ENCODE measurements at regions not wholly inside any gene's neighbourhood (a gene's known extent, or its start where the extent isn't known, plus 50 kb on each side); places are given as distances from the start of the nearest gene placed in this dataset.

GRCh38 chr18:60898111-60898510, 435.1 kb upstream of the CDH20 start:
- ATAC-seq (no peak), DNase-seq (ENCODE audit: low read depth, low spot score) (no peak)
- in situ Hi-C loops (cut with HindIII; ENCODE audit: low pct_unique_long_range_greater_than_20kb, low sequenced_read_pairs) (no loop called here), intact Hi-C loops (cut with micrococcal nuclease; ENCODE audit: unreplicated experiment) (loop anchor here (10.0 kb wide), 1 partner anchor 47 kb away; no protein-coding TSS in a partner anchor)
- TF ChIP-seq POLR2AphosphoS5 (IDR thresholded peaks at IDR 0.05; ENCODE audit: low read depth, low read length), result no peak
- TF ChIP-seq CTCF (IDR thresholded peaks at IDR 0.05), result no peak
- TF ChIP-seq REST (IDR thresholded peaks at IDR 0.05; ENCODE audit: insufficient read depth in 1 of 2, low read depth in 2 of 2, low read length in 1 of 2), result no peak
- TF ChIP-seq TCF7L2 (IDR thresholded peaks at IDR 0.05; ENCODE audit: low read depth, low read length), result no peak
- TF ChIP-seq SIN3A (IDR thresholded peaks at IDR 0.05; ENCODE audit: borderline replicate concordance, insufficient read depth, low read depth, low read length), result no peak
- Histone ChIP-seq H3K9me3 (ENCODE audit: control insufficient read depth, insufficient read depth, low read depth, low read length) (no peaks in the 10 kb centered on the region), H3K27me3 (ENCODE audit: control insufficient read depth, insufficient read depth, low read length) (no peaks in the 10 kb centered on the region), H3K4me3 (ENCODE audit: low read depth in 2 of 2, low read length in 2 of 2) (no peak overlapping the region), H3K36me3 (ENCODE audit: control insufficient read depth, insufficient read depth, low read length) (no peaks in the 10 kb centered on the region), H3K4me1 (ENCODE audit: control insufficient read depth, insufficient read depth, low read length) (no peaks in the 10 kb centered on the region), H3K27ac (ENCODE audit: low read length) (no peak overlapping the region)
- CTCF ChIA-PET, result no interaction called here
- POLR2A ChIA-PET, result no interaction called here
- BruUV-seq (replicated peaks), result no TSS peak

GRCh38 chr18:60905699-60906098, 427.5 kb upstream of the CDH20 start:
- Histone ChIP-seq H3K9me3 (ENCODE audit: control insufficient read depth, insufficient read depth, low read depth, low read length) (no peaks in the 10 kb centered on the region), H3K27ac (ENCODE audit: low read length) (no peak overlapping the region), H3K36me3 (ENCODE audit: control insufficient read depth, insufficient read depth, low read length) (no peaks in the 10 kb centered on the region), H3K27me3 (ENCODE audit: control insufficient read depth, insufficient read depth, low read length) (no peaks in the 10 kb centered on the region), H3K4me1 (ENCODE audit: control insufficient read depth, insufficient read depth, low read length) (no peaks in the 10 kb centered on the region), H3K4me3 (ENCODE audit: low read depth in 2 of 2, low read length in 2 of 2) (no peak overlapping the region)
- ChIA-PET CTCF (no interaction called here), POLR2A (no interaction called here)
- intact Hi-C loops (cut with micrococcal nuclease; ENCODE audit: unreplicated experiment), result no loop called here
- ATAC-seq, result no peak
- in situ Hi-C loops (cut with HindIII; ENCODE audit: low pct_unique_long_range_greater_than_20kb, low sequenced_read_pairs), result no loop called here
- DNase-seq (ENCODE audit: low read depth, low spot score), result no peak
- no peak for TF ChIP-seq TCF7L2 (IDR thresholded peaks at IDR 0.05; ENCODE audit: low read depth, low read length)
- no peak for TF ChIP-seq POLR2AphosphoS5 (IDR thresholded peaks at IDR 0.05; ENCODE audit: low read depth, low read length)
- no peak for TF ChIP-seq CTCF (IDR thresholded peaks at IDR 0.05)
- TF ChIP-seq SIN3A (IDR thresholded peaks at IDR 0.05; ENCODE audit: borderline replicate concordance, insufficient read depth, low read depth, low read length), result no peak
- no peak for TF ChIP-seq REST (IDR thresholded peaks at IDR 0.05; ENCODE audit: insufficient read depth in 1 of 2, low read depth in 2 of 2, low read length in 1 of 2)
- BruUV-seq (replicated peaks), result no TSS peak
